T-cell (primary cell): ENCODE measurements at regions not wholly inside any gene's neighbourhood (a gene's known extent, or its start where the extent isn't known, plus 50 kb on each side); places are given as distances from the start of the nearest gene placed in this dataset.

Source experiments
- ATAC-seq, 4 experiments: fragments of 200-7000 bp in 3 of 4; fragments of 150-1000 bp in 1 of 4; cut with Tn5 transposase; replicated peaks in 1 of 4; 1 replicate in 3 of 4; 2 replicates in 1 of 4; pipeline ENCODE4 v1.10.0; 2021; ENCODE audit warnings: moderate library complexity in 3 of 4, mild to moderate bottlenecking in 2 of 4, moderate number of reproducible peaks in 1 of 4
- CTCF ChIA-PET, 2 donors: fragments of 300-600 bp; sonication (Branson Sonifier 250); formaldehyde crosslinking; loops; one replicate each; lab custom pipeline; 2022; ENCODE audit warnings: antibody characterized with exemption in 2 of 2; lab: Charles Lee
- POLR2A ChIA-PET, 2 donors: fragments of 300-600 bp; sonication (Branson Sonifier 250); formaldehyde crosslinking; loops; one replicate each; lab custom pipeline; 2022; ENCODE audit warnings: antibody characterized with exemption in 2 of 2; lab: Charles Lee
- DNase-seq, 35 experiments: peaks; one replicate each; pipeline versions ENCODE4 v3.0.0 to v3.0.0-alpha.2; 2013 to 2023
- H3K27ac ChIP-seq: one replicate; pipeline ENCODE4 v1.5.1; 2013; ENCODE audit warnings: low read length
- H3K27me3 ChIP-seq, 2 experiments: replicated peaks in 1 of 2; 1 replicate in 1 of 2; 2 replicates in 1 of 2; pipeline versions ENCODE4 v1.6.1 to v1.7.0; 2013; ENCODE audit warnings: low read length in 1 of 2, mixed read lengths in 1 of 2; ENCODE audit not compliant: control insufficient read depth in 2 of 2, insufficient read depth in 2 of 2; ENCODE audit errors: extremely low read depth in 1 of 2
- H3K36me3 ChIP-seq, 2 donors: 1 replicate in 1 of 2; 2 replicates in 1 of 2; pipeline versions ENCODE4 v1.6.1 to v1.7.0; 2013; ENCODE audit warnings: low read length in 1 of 2; ENCODE audit not compliant: control insufficient read depth in 2 of 2, insufficient read depth in 1 of 2; ENCODE audit errors: extremely low read depth in 1 of 2
- H3K4me1 ChIP-seq, 2 experiments: 1 replicate in 1 of 2; 2 replicates in 1 of 2; pipeline versions ENCODE4 v1.6.1 to v1.7.0; 2013; ENCODE audit warnings: low read length in 2 of 2, mixed read lengths in 1 of 2; ENCODE audit not compliant: insufficient read depth in 2 of 2, control insufficient read depth in 1 of 2; ENCODE audit errors: extremely low read depth in 1 of 2
- H3K4me3 ChIP-seq, 2 donors: 1 replicate in 1 of 2; 2 replicates in 1 of 2; pipeline versions ENCODE4 v1.5.1 to v1.7.0; 2013; ENCODE audit warnings: mild to moderate bottlenecking in 2 of 2, low read length in 1 of 2, moderate library complexity in 1 of 2; ENCODE audit not compliant: control insufficient read depth in 1 of 2; ENCODE audit errors: extremely low read depth in 1 of 2
- H3K9me3 ChIP-seq: 2 replicates; pipeline ENCODE4 v1.7.0; 2013
- H3K27ac Mint-ChIP-seq, 2 donors: one replicate each; pipeline ENCODE4 v1.8.0; 2020 to 2021; ENCODE audit warnings: mild to moderate bottlenecking in 2 of 2, mixed read lengths in 2 of 2
- H3K27me3 Mint-ChIP-seq, 2 donors: one replicate each; pipeline ENCODE4 v1.8.0; 2021 to 2022; ENCODE audit warnings: mixed read lengths in 2 of 2
- H3K36me3 Mint-ChIP-seq: one replicate; pipeline ENCODE4 v1.8.0; 2021; ENCODE audit warnings: mixed read lengths
- H3K4me1 Mint-ChIP-seq, 3 donors: one replicate each; pipeline ENCODE4 v1.8.0; 2020 to 2022; ENCODE audit warnings: mixed read lengths in 3 of 3, mild to moderate bottlenecking in 1 of 3
- H3K4me3 Mint-ChIP-seq, 3 donors: one replicate each; pipeline ENCODE4 v1.8.0; 2020 to 2022; ENCODE audit warnings: mild to moderate bottlenecking in 3 of 3, mixed read lengths in 3 of 3, moderate library complexity in 3 of 3
- H3K9me3 Mint-ChIP-seq, 3 donors: one replicate each; pipeline ENCODE4 v1.8.0; 2020 to 2022; ENCODE audit warnings: mixed read lengths in 3 of 3
- WGBS: methylation state at CpG from one replicate; pipeline ENCODE4 v1.1.5; 2013; ENCODE audit warnings: missing lambda C conversion rate; ENCODE audit not compliant: insufficient coverage; 5-methylcytosine and 5-hydroxymethylcytosine counted together

DNA sequence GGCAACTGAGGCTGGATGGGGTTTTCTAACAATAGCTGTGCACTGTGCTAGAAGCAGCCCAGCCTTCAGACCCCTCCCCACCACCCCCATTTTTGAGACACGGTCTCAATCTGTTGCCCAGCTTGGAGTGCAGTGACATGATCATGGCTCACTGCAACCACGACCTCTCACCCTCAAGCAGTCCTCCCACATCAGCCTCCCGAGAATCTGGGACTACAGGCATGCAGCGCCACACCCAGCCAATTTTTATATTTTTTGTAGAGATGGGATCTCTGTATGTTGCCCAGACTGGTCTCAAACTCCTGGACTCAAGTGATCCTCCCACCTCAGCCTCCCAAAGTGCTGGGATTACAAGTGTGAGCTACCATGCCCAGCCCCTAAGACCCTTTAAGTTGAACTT is 182.5 kb downstream of the DRD1 start:
- no peak for ATAC-seq
- Histone ChIP-seq H3K9me3 (no peaks in the 10 kb centered on the region), H3K27ac (no peak overlapping the region), H3K4me1 (no peaks in the 10 kb centered on the region), H3K27me3 (peaks cover 0 to 6% of the 10 kb centered on the region in 2 experiments), H3K36me3 (no peaks in the 10 kb centered on the region), H3K4me3 (no peak overlapping the region)
- no CpG with 5 or more reads among the region's 4 CpGs for WGBS
- Mint-ChIP-seq H3K27ac (no peak overlapping the region), H3K27me3 (peaks cover 9 to 23% of the 10 kb centered on the region in 2 donors), H3K36me3 (no peaks in the 10 kb centered on the region), H3K9me3 (peaks cover 2 to 6% (median 3%) of the 10 kb centered on the region in 3 donors), H3K4me1 (no peaks in the 10 kb centered on the region), H3K4me3 (no peak overlapping the region)
- ChIA-PET POLR2A (no interaction called here), CTCF (no interaction called here)
- no peak for DNase-seq

DNA sequence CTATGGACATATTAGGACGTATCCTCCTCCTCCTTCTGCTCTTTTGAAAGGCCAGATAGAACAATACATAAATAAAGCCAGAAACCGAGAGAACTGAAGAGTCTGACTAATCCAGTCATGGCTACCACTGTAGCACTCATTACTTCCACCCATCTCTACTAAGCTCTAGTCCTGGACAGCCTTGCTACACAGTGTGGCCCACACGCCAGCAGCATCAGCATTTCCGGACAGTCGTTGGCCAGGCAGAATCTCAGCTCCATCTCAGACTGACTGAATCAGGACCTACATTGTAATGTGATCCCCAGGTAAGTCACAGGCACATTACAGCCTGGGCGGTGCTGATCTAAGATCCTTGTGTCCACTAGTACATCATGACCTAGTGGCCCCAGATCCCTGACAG is 182.9 kb downstream of the DRD1 start:
- Mint-ChIP-seq H3K4me1 (no peaks in the 10 kb centered on the region), H3K4me3 (no peak overlapping the region), H3K9me3 (peaks cover 2 to 6% (median 3%) of the 10 kb centered on the region in 3 donors), H3K27ac (no peak overlapping the region), H3K27me3 (peaks cover 9 to 23% of the 10 kb centered on the region in 2 donors), H3K36me3 (no peaks in the 10 kb centered on the region)
- Histone ChIP-seq H3K36me3 (no peaks in the 10 kb centered on the region), H3K27ac (no peak overlapping the region), H3K27me3 (peaks cover 0 to 6% of the 10 kb centered on the region in 2 experiments), H3K9me3 (no peaks in the 10 kb centered on the region), H3K4me1 (no peaks in the 10 kb centered on the region), H3K4me3 (no peak overlapping the region)
- DNase-seq, result no peak
- CTCF ChIA-PET, result no interaction called here
- POLR2A ChIA-PET, result interaction anchor here in 1 of 2 donors (0.6 kb wide), 1 partner anchor 878 kb away, joined by 3 read pairs; no protein-coding TSS in a partner anchor
- WGBS, result 82% methylated on average over 6 of the region's 6 CpGs
- no peak for ATAC-seq

DNA sequence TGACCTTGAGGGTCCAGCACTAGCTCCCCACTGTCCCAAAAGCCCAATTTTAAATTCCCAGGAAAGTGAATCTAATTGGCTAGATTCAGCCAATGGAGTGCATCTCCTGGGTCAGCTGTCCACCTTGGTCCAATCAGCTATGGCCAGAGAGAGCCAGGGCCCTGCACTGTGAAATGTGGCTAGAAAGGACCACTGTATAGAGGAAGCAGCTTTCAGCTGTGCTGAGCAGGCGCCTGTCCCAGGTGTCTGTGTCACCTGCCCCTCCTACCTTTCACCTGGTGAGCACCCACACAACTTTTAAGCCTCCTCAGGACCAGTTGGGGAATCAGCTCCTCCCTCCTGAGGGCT is 186.2 kb downstream of the DRD1 start:
- ChIA-PET CTCF (no interaction called here), POLR2A (no interaction called here)
- no peak for DNase-seq
- no CpG with 5 or more reads among the region's 1 CpG for WGBS
- ATAC-seq, result no peak
- Histone ChIP-seq H3K4me1 (no peaks in the 10 kb centered on the region), H3K27me3 (peaks cover 0 to 6% of the 10 kb centered on the region in 2 experiments), H3K36me3 (no peaks in the 10 kb centered on the region), H3K27ac (no peak overlapping the region), H3K9me3 (no peaks in the 10 kb centered on the region), H3K4me3 (no peak overlapping the region)
- Mint-ChIP-seq H3K4me3 (no peak overlapping the region), H3K36me3 (no peaks in the 10 kb centered on the region), H3K4me1 (no peaks in the 10 kb centered on the region), H3K27ac (no peak overlapping the region), H3K27me3 (peaks cover 6 to 13% of the 10 kb centered on the region in 2 donors), H3K9me3 (peaks cover 0 to 2% (median 0%) of the 10 kb centered on the region in 3 donors)

DNA sequence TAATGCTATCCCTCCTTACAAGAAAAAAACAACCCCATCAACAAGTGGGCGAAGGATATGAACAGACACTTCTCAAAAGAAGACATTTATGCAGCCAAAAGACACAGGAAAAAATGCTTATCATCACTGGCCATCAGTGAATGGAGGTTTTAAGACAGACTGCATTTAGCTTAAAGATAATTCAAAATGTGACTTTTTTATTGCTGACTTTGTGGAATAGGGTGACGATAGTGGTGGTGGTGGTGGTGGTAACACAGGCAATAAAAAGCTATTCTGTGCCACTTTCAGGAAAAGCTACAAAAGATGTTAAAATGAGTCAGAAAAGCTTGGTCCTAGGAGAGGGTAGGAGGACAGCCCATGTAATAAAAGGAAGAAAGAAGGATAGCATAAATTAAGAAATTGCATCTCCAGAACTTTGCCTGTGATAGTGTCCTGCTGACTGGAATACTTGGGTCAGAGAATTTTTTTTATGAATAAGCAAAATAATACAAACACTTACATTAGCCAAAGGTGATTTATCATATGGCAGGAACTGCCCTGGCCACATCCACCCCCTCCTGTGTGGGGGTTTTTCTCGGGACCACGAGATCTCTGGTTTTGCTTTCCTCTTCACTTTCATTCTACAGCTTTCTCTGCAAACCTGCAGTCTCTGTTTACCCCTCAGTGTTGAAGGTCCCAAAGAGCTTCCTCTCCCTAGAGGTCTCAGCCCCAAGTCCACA is 186.7 kb downstream of the DRD1 start:
- no peaks in the 10 kb centered on the region for H3K9me3 Mint-ChIP-seq

GRCh38 chr5:175254155-175254554 is 189.8 kb downstream of the DRD1 start:
- H3K4me3 Mint-ChIP-seq, result no peak overlapping the region
- ChIA-PET CTCF (no interaction called here), POLR2A (no interaction called here)
- H3K9me3 Mint-ChIP-seq, result no peaks in the 10 kb centered on the region
- no CpG with 5 or more reads among the region's 1 CpG for WGBS
- peaks cover 5 to 14% of the 10 kb centered on the region in 2 donors for H3K27me3 Mint-ChIP-seq
- H3K27me3 ChIP-seq, result no peaks in the 10 kb centered on the region
- H3K4me1 ChIP-seq, result no peaks in the 10 kb centered on the region
- H3K27ac Mint-ChIP-seq, result no peak overlapping the region
- no peak overlapping the region for H3K4me3 ChIP-seq
- no peaks in the 10 kb centered on the region for H3K9me3 ChIP-seq
- H3K4me1 Mint-ChIP-seq, result no peaks in the 10 kb centered on the region
- ATAC-seq (no peak), DNase-seq (no peak)
- H3K27ac ChIP-seq, result no peak overlapping the region
- no peaks in the 10 kb centered on the region for H3K36me3 ChIP-seq
- H3K36me3 Mint-ChIP-seq, result no peaks in the 10 kb centered on the region

More for the DNA sequence above, 186.7 kb downstream of the DRD1 start:
- Histone ChIP-seq H3K4me3 (no peak overlapping the region), H3K27ac (no peak overlapping the region), H3K9me3 (no peaks in the 10 kb centered on the region), H3K36me3 (no peaks in the 10 kb centered on the region), H3K27me3 (peaks cover 0 to 6% of the 10 kb centered on the region in 2 experiments), H3K4me1 (no peaks in the 10 kb centered on the region)
- ATAC-seq (no peak), DNase-seq (no peak)
- POLR2A ChIA-PET, result no interaction called here
- WGBS, result 35% methylated on average over 3 of the region's 4 CpGs
- Mint-ChIP-seq H3K36me3 (no peaks in the 10 kb centered on the region), H3K27ac (no peak overlapping the region), H3K4me1 (no peaks in the 10 kb centered on the region), H3K4me3 (no peak overlapping the region), H3K27me3 (peaks cover 6 to 18% of the 10 kb centered on the region in 2 donors)
- CTCF ChIA-PET, result no interaction called here

DNA sequence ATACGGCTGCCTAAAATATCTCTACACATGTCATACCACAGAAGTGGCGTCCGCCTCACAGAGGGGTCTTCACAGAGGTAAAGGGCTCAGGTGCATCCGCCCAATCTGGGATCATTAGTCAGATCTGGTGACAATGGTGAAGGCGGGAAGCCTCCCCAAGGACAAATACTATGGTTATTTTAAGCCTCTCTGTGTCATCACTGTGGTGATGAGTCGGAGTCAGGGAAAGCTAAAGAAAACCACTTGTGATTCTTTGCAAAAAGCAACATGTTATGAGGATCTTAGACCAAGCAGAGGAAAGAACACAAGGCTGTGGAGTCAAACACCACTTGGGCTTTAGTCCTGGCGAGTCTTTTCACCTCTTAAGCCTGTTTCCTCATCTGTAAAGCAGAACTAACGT is 190.4 kb downstream of the DRD1 start:
- H3K36me3 Mint-ChIP-seq, result no peaks in the 10 kb centered on the region
- H3K27ac ChIP-seq, result no peak overlapping the region

More for the DNA sequence above, 190.4 kb downstream of the DRD1 start:
- ChIA-PET CTCF (no interaction called here), POLR2A (no interaction called here)
- Mint-ChIP-seq H3K9me3 (no peaks in the 10 kb centered on the region), H3K27me3 (peaks cover 5 to 15% of the 10 kb centered on the region in 2 donors), H3K4me1 (no peaks in the 10 kb centered on the region), H3K27ac (no peak overlapping the region), H3K4me3 (no peak overlapping the region)
- H3K36me3 ChIP-seq, result no peaks in the 10 kb centered on the region
- H3K4me1 ChIP-seq, result no peaks in the 10 kb centered on the region
- ATAC-seq, result no peak
- H3K9me3 ChIP-seq, result no peaks in the 10 kb centered on the region
- H3K27me3 ChIP-seq, result no peaks in the 10 kb centered on the region
- H3K4me3 ChIP-seq, result no peak overlapping the region
- 90% methylated on average over 2 of the region's 8 CpGs for WGBS
- DNase-seq, result no peak
